ENCODE measurements at regions not wholly inside any gene's neighbourhood (a gene's known extent, or its start where the extent isn't known, plus 50 kb on each side); places are given as distances from the start of the nearest gene placed in this dataset.

- TF ChIP-seq CTCF (IDR thresholded peaks at IDR 0.05) (no peak), POLR2AphosphoS5 (IDR thresholded peaks at IDR 0.05) (no peak)
Observed at GRCh38 chr1:82621076-82621475, 820.3 kb downstream of the ADGRL2 start.
